K562 (cell line): ENCODE measurements at regions not wholly inside any gene's neighbourhood (a gene's known extent, or its start where the extent isn't known, plus 50 kb on each side); places are given as distances from the start of the nearest gene placed in this dataset.

ENCODE experiments used
- ATAC-seq: fragments of 200-7000 bp; cut with Tn5 transposase; 3 replicates; pipeline ENCODE4 v1.9.1; 2020; ENCODE audit warnings: moderate library complexity
- BruUV-seq: library from RNA; stranded (reverse); fragments of 400-500 nt; replicated peaks from 2 replicates; lab custom pipeline; 2021; lab: Mats Ljungman, UMichigan
- CTCF ChIA-PET: fragments of 300-600 bp; formaldehyde crosslinking; extraction: SDS; loops from one replicate; lab custom pipeline; 2021; ENCODE audit warnings: low intra/inter-chr PET ratio; lab: Yijun Ruan, JAX
- POLR2A ChIA-PET: fragments of 300-600, 350-650 bp; sonication (Branson Sonifier 250); formaldehyde crosslinking; extraction: SDS; loops from one replicate; lab custom pipeline; 2021; ENCODE audit warnings: antibody characterized with exemption, inconsistent platforms; lab: Yijun Ruan, JAX
- DNase-seq, 4 experiments: peaks; one replicate each; pipeline versions ENCODE4 v3.0.0 to v3.0.0-alpha.2; 2011 to 2018; ENCODE audit warnings: low spot score in 3 of 4, mixed read lengths in 3 of 4; ENCODE audit errors: extremely low read depth in 1 of 4
- FAIRE-seq: peaks from 2 replicates; lab custom pipeline; 2011; peaks lifted over from hg19 to GRCh38; lab: Jason Lieb, UNC
- H2AFZ ChIP-seq: 2 replicates; pipeline ENCODE4 v1.6.0; 2011; ENCODE audit warnings: low read depth, low read length, control low read depth, inconsistent platforms
- H3K27ac ChIP-seq: fragments of 200-600 bp; 3 replicates; pipeline ENCODE4 v1.8.0; 2011; ENCODE audit warnings: low read depth, mild to moderate bottlenecking, control low read depth, inconsistent platforms, low read length, moderate library complexity, mixed read lengths; ENCODE audit errors: extremely low read depth
- H3K27me3 ChIP-seq, 2 experiments: fragments of 300-600 bp in 1 of 2; 2 replicates in 1 of 2; 3 replicates in 1 of 2; pipeline versions ENCODE4 v1.6.0 to v1.8.0; 2011; ENCODE audit warnings: inconsistent platforms in 2 of 2, low read length in 2 of 2, mild to moderate bottlenecking in 1 of 2, mixed read lengths in 1 of 2, moderate library complexity in 1 of 2; ENCODE audit not compliant: control insufficient read depth in 2 of 2, insufficient read depth in 2 of 2
- H3K36me3 ChIP-seq: fragments of 300-600 bp; 3 replicates; pipeline ENCODE4 v1.8.0; 2011; ENCODE audit warnings: mild to moderate bottlenecking, low read length, inconsistent platforms; ENCODE audit not compliant: control insufficient read depth, insufficient read depth
- H3K4me1 ChIP-seq, 2 experiments: fragments of 200-600 bp in 1 of 2; replicated peaks in 1 of 2; 2 replicates in 1 of 2; 3 replicates in 1 of 2; pipeline versions ENCODE4 v1.5.1 to v1.8.0; 2011; ENCODE audit warnings: inconsistent platforms in 2 of 2, low read length in 2 of 2, mild to moderate bottlenecking in 1 of 2, mixed read lengths in 1 of 2, moderate library complexity in 1 of 2; ENCODE audit not compliant: control insufficient read depth in 2 of 2, insufficient read depth in 2 of 2
- H3K4me2 ChIP-seq: 2 replicates; pipeline ENCODE4 v1.6.1; 2011; ENCODE audit warnings: low read length, control low read depth, inconsistent platforms, mixed read lengths; ENCODE audit not compliant: insufficient read depth
- H3K4me3 ChIP-seq: fragments of 200-600 bp; sonication (generic), shearing (Covaris generic); 2 replicates; pipeline ENCODE4 v1.5.1; 2016; ENCODE audit warnings: control low read depth, inconsistent platforms
- H3K79me2 ChIP-seq: fragments of 200-600 bp; 3 replicates; pipeline ENCODE4 v1.8.0; 2011; ENCODE audit warnings: low read length, inconsistent platforms; ENCODE audit not compliant: control insufficient read depth, insufficient read depth
- H3K9ac ChIP-seq, 2 experiments: 2 replicates each; pipeline versions ENCODE4 v1.6.0 to v1.6.1; 2011; ENCODE audit warnings: low read depth in 2 of 2, low read length in 2 of 2, control low read depth in 1 of 2, inconsistent platforms in 1 of 2, mild to moderate bottlenecking in 1 of 2, mixed read lengths in 1 of 2; ENCODE audit not compliant: insufficient read depth in 1 of 2
- H3K9me1 ChIP-seq: one replicate; pipeline ENCODE4 v1.6.0; 2011; ENCODE audit warnings: inconsistent platforms, mild to moderate bottlenecking, low read length, moderate library complexity; ENCODE audit not compliant: control insufficient read depth, insufficient read depth
- H3K9me3 ChIP-seq: replicated peaks from 2 replicates; pipeline ENCODE4 v1.5.1; 2011; ENCODE audit warnings: low read depth, low read length, inconsistent platforms; ENCODE audit not compliant: control insufficient read depth, insufficient read depth
- H4K20me1 ChIP-seq: replicated peaks from 2 replicates; pipeline ENCODE4 v1.6.1; 2011; ENCODE audit warnings: low read length, inconsistent platforms, mixed read lengths; ENCODE audit not compliant: control insufficient read depth, insufficient read depth
- BRD9 ChIP-seq: fragments of 450-650 bp; IDR thresholded peaks from 2 replicates; pipeline ENCODE4 v1.6.1; 2018; ENCODE audit warnings: low read depth; ENCODE audit not compliant: partially characterized antibody
- CBX5 ChIP-seq: IDR thresholded peaks from 2 replicates; pipeline ENCODE4 v1.6.1; 2014; ENCODE audit warnings: low read depth, borderline replicate concordance
- FOXP1 ChIP-seq: sonication (generic); formaldehyde crosslinking; IDR thresholded peaks from 2 replicates; pipeline ENCODE4 v1.8.0; 2022; ENCODE audit warnings: mild to moderate bottlenecking, missing genetic modification reagents
- KLF16 ChIP-seq: IDR thresholded peaks from 2 replicates; pipeline ENCODE4 v1.6.1; 2016; ENCODE audit warnings: antibody characterized with exemption
- LEF1 ChIP-seq: fragments of 450-650 bp; IDR thresholded peaks from 2 replicates; pipeline ENCODE4 v1.6.1; 2016; ENCODE audit warnings: mild to moderate bottlenecking
- NCOA6 ChIP-seq: fragments of 450-650 bp; IDR thresholded peaks from 2 replicates; pipeline ENCODE4 v1.6.1; 2017; ENCODE audit warnings: mild to moderate bottlenecking
- PHB2 ChIP-seq: fragments of 450-650 bp; IDR thresholded peaks from 2 replicates; pipeline ENCODE4 v1.6.1; 2017; ENCODE audit warnings: low read depth
- RBM25 ChIP-seq: fragments of 200-400 bp; formaldehyde crosslinking; IDR thresholded peaks from 2 replicates; pipeline ENCODE4 v1.6.1; 2018; ENCODE audit warnings: low read length, low read depth, moderate library complexity; ENCODE audit not compliant: severe bottlenecking
- RCOR1 ChIP-seq, 2 experiments: IDR thresholded peaks; 2 replicates each; pipeline ENCODE4 v1.6.1; 2012; ENCODE audit warnings: low read depth in 2 of 2, low read length in 2 of 2, borderline replicate concordance in 1 of 2, improper control_type of control experiment in 1 of 2
- SIN3B ChIP-seq: fragments of 450-650 bp; IDR thresholded peaks from 2 replicates; pipeline ENCODE4 v1.6.1; 2017; ENCODE audit warnings: low read depth, mild to moderate bottlenecking, moderate library complexity
- SMC3 ChIP-seq: conservative IDR thresholded peaks from 2 replicates; pipeline ENCODE4 v1.6.1; 2011; ENCODE audit warnings: low read depth, low read length, improper control_type of control experiment; ENCODE audit not compliant: insufficient read depth
- SNRNP70 ChIP-seq: fragments of 200-400 bp; formaldehyde crosslinking; optimal IDR thresholded peaks from 2 replicates; pipeline ENCODE3; 2017; ENCODE audit warnings: low read depth, low read length
- ZNF431 ChIP-seq: sonication (generic); formaldehyde crosslinking; IDR thresholded peaks from 2 replicates; pipeline ENCODE4 v1.8.0; 2022; ENCODE audit warnings: mild to moderate bottlenecking, missing genetic modification reagents
- WGBS: fragments of 100-300 bp; shearing (Covaris generic); methylation state at CpG from one replicate; pipeline ENCODE4 v1.1.6; 2016; ENCODE audit warnings: low coverage, mixed read lengths; ENCODE audit not compliant: insufficient coverage; ENCODE audit errors: missing lambda C conversion rate; 5-methylcytosine and 5-hydroxymethylcytosine counted together
- in situ Hi-C: fragments of 300-500 bp; cut with MboI; formaldehyde crosslinking; loops from 4 replicates; pipeline ENCODE4 v1.15.0; 2018; ENCODE audit warnings: inconsistent platforms, mixed read lengths
- intact Hi-C: fragments of 100-400 bp; cut with micrococcal nuclease; formaldehyde crosslinking; loops from 2 replicates; pipeline ENCODE4 v1.14.2; 2022
- TF ChIP-seq, protein P1 (sequence below): fragments of 450-650 bp; IDR thresholded peaks from 2 replicates; pipeline ENCODE4 v1.6.1; 2018; ENCODE audit not compliant: partially characterized antibody
- TF ChIP-seq, protein P2 (sequence below): fragments of 450-650 bp; formaldehyde crosslinking; IDR thresholded peaks from 2 replicates; pipeline ENCODE4 v1.4.0; 2020; ENCODE audit warnings: mild to moderate bottlenecking, moderate library complexity

DNA sequence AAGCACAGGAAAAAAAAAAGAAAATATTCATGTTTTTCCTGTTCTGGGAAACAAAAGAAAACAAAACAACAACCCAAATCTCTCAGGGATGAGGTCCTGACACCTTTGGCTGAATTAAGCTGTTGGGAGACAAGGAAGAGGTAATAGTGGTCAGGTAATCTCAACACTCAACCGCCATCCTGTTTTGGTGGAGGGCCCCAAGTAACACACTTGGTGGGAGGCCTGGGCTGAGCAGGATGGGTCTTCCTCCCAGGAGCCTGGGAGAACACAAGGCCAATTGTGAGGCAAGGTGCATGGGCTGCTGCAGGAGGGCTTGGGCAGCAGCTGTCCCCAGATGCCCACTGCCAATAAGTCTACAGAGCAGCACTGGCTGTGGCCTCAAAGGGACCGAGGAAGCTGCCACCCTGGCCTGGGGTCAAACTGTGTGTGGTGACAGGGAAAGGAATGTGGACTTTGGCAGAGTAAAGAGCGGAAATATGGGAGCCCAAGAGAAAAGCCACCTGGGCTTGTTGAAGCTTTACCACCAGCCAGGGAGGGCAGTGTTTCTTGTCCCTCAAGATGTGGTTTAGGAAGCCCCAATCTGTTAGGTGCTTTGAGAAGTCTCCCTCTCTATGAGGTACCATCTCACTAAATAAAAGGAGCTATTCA lies 93.5 kb upstream of the SLC25A13 start (continued):
- no peak for TF ChIP-seq CBX5

DNA sequence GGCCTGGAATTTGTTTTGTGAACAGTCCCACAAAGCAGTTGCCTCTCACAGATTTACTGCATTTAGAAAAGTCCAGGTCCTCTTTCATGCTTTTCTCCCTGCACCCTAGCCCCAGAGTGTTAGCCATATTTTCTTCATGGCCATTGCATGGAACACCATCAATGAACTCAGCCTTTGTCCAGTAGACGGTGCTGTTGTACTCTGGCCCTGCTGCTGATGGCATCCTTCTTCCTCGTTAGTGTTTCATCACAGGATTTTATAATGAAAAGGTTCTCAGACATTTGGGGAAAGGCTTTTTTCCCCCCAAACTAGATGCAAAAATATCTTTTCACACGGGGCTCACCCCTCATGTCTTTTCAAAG lies 93.0 kb upstream of the SLC25A13 start:
- peak; percentile 93 for FAIRE-seq
- TF ChIP-seq LEF1 (no peak), PHB2 (no peak), KLF16 (peak; percentile 45; the same call in 1 of the 2 replicates), FOXP1 (CRISPR knock-in tag) (no peak), SNRNP70 (no peak), RBM25 (no peak), NCOA6 (no peak), ZNF431 (CRISPR knock-in tag) (no peak), RCOR1 (IDR thresholded peaks at IDR 0.05; ENCODE audit: borderline replicate concordance in 1 of 2, low read depth in 2 of 2, low read length in 2 of 2) (peak in 1 of 2 experiments; percentile 34; a peak in 1 of 4 replicates), SMC3 (peak; percentile 73), BRD9 (no peak), SIN3B (no peak)
- TF ChIP-seq, protein P1, sequence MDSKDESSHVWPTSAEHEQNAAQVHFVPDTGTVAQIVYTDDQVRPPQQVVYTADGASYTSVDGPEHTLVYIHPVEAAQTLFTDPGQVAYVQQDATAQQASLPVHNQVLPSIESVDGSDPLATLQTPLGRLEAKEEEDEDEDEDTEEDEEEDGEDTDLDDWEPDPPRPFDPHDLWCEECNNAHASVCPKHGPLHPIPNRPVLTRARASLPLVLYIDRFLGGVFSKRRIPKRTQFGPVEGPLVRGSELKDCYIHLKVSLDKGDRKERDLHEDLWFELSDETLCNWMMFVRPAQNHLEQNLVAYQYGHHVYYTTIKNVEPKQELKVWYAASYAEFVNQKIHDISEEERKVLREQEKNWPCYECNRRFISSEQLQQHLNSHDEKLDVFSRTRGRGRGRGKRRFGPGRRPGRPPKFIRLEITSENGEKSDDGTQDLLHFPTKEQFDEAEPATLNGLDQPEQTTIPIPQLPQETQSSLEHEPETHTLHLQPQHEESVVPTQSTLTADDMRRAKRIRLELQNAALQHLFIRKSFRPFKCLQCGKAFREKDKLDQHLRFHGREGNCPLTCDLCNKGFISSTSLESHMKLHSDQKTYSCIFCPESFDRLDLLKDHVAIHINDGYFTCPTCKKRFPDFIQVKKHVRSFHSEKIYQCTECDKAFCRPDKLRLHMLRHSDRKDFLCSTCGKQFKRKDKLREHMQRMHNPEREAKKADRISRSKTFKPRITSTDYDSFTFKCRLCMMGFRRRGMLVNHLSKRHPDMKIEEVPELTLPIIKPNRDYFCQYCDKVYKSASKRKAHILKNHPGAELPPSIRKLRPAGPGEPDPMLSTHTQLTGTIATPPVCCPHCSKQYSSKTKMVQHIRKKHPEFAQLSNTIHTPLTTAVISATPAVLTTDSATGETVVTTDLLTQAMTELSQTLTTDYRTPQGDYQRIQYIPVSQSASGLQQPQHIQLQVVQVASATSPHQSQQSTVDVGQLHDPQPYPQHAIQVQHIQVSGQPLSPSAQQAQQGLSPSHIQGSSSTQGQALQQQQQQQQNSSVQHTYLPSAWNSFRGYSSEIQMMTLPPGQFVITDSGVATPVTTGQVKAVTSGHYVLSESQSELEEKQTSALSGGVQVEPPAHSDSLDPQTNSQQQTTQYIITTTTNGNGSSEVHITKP = no peak
- TF ChIP-seq, protein P2, sequence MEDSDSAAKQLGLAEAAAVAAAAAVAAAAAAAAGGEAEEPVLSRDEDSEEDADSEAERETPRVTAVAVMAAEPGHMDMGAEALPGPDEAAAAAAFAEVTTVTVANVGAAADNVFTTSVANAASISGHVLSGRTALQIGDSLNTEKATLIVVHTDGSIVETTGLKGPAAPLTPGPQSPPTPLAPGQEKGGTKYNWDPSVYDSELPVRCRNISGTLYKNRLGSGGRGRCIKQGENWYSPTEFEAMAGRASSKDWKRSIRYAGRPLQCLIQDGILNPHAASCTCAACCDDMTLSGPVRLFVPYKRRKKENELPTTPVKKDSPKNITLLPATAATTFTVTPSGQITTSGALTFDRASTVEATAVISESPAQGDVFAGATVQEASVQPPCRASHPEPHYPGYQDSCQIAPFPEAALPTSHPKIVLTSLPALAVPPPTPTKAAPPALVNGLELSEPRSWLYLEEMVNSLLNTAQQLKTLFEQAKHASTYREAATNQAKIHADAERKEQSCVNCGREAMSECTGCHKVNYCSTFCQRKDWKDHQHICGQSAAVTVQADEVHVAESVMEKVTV (CRISPR knock-in tag) = peak; percentile 73

More for the DNA sequence above, 93.0 kb upstream of the SLC25A13 start:
- no TSS peak for BruUV-seq
- intact Hi-C loops (loop anchor here (1.0 to 10.0 kb wide), 5 partner anchors 191 to 1430 kb away; no protein-coding TSS in a partner anchor), in situ Hi-C loops (no loop called here)
- ATAC-seq (peak; percentile 97), DNase-seq (peak; percentile 35 to 66 (median 45))
- Histone ChIP-seq H2AFZ (no peak overlapping the region), H3K79me2 (no peaks in the 10 kb centered on the region), H3K36me3 (no peaks in the 10 kb centered on the region), H4K20me1 (no peaks in the 10 kb centered on the region), H3K9me1 (no peaks in the 10 kb centered on the region), H3K4me2 (no peak overlapping the region), H3K27ac (no peak overlapping the region), H3K9ac (no peak overlapping the region), H3K4me3 (no peak overlapping the region), H3K9me3 (no peaks in the 10 kb centered on the region), H3K27me3 (peaks cover 0 to 6% of the 10 kb centered on the region in 2 experiments; a peak in 1 of 5 replicates), H3K4me1 (no peaks in the 10 kb centered on the region)
- CTCF ChIA-PET = interaction anchor here (0.8 to 0.9 kb wide), 2 partner anchors 43 to 613 kb away, joined by 3 to 4 read pairs; no protein-coding TSS in a partner anchor
- WGBS = 2% methylated on average over 3 of the region's 3 CpGs
- POLR2A ChIA-PET = no interaction called here
